HG02852 (cell line): ENCODE measurements at regions not wholly inside any gene's neighbourhood (a gene's known extent, or its start where the extent isn't known, plus 50 kb on each side); places are given as distances from the start of the nearest gene placed in this dataset.
A peak's percentile ranks its signal among the peaks of the same experiment; 100 is the strongest.
"Not testable (repeated sequence)": the region's sequence is repeated elsewhere in the genome, so short reads cannot be mapped to it uniquely, and the experiment has no call there.

Experiments
- ATAC-seq: cut with Tn5 transposase; IDR thresholded peaks from one replicate; pipeline ENCODE4 v1.9.1; 2021; ENCODE audit warnings: mild to moderate bottlenecking, moderate library complexity; ENCODE audit not compliant: unreplicated experiment

DNA sequence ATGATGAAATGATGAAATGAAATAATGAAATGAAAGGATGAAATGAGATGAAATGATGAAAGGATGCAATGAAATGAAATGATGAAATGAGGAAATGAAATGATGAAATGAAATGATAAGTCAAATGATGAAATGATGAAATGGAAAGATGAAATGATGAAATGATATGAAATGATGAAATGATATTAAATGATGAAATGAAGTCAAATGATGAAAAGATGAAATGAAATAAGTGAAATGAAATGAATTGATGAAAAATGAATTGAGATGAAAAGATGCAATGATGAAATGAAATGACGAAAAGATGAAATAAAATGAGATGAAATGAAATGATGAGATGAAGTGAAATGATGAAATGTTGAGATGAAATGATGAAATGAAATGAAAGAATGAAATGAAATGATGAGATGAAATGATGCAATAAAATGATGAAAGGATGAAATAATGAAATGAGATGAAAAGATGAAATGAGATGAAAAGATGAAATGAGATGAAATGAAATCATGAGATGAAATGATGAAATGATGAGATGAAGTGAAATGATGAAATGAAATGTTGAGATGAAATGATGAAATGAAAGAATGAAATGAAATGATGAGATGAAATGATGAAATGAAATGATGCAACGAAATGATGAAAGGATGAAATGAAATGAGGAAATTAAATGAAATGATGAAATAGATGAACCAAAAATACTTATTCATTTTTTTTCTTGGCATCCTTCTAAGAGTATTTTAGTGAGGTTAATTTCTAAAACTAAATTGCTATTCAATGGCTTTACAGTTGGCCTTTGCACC is 139.8 kb upstream of the ERV3-1 start:
- not testable (repeated sequence) for ATAC-seq

DNA sequence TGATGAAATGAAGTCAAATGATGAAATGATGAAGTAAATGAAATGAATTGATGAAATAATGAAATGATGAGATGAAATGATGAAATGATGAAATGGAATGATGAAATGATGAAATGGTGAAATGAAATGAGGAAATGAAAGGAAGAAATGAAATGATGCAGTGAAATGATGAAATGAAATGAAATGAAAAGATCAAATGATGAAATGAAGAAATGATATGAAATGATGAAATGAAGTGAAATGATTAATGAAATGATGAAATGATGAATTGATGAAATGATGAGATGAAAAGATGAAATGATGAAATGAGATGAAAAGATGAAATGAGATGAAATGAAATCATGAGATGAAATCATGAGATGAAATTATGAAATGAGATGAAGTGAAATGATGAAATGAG is 139.2 kb upstream of the ERV3-1 start:
- not testable (repeated sequence) for ATAC-seq

DNA sequence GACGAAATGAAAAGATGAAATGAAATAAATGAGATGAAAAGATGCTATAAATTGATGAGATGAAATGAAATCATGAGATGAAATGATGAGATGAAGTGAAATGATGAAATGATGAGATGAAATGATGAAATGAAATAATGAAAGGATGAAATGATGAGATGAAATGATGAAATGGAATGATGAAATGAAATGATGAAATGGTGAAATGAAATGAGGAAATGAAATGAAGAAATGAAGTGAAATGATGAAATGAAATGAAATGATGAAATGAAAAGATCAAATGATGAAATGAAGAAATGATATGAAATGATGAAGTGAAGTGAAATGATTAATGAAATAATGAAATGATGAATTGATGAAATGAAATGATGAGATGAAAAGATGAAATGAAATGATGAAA is 138.5 kb upstream of the ERV3-1 start:
- ATAC-seq, result not testable (repeated sequence)

- ATAC-seq, result not testable (repeated sequence)
Observed at GRCh38 chr7:65144557-65144956, 138.1 kb upstream of the ERV3-1 start.

GRCh38 chr7:65144119-65144518 is 137.6 kb upstream of the ERV3-1 start:
- not testable (repeated sequence) for ATAC-seq

DNA sequence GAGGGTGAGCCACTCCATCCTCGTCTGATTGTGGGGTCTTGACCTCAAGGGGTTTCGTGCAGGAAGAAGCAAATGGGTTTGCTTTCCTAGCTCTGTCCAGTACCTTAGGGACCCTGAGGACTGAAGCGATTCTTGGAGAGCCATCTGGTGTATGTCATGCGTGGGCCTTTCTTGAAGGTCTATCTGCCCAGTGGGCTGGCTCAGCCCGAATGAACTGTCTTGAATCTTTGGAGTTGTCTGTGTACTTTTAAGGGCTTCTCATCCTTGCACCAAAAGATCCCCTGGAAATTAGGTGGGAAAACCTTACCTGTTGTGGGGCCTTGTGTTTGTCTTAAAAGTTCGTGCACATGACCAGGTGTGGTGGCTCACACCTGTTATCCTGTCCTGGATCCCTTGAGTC is 135.4 kb upstream of the ERV3-1 start:
- not testable (repeated sequence) for ATAC-seq

GRCh38 chr7:65141405-65141778 is 134.9 kb upstream of the ERV3-1 start:
- not testable (repeated sequence) for ATAC-seq

DNA sequence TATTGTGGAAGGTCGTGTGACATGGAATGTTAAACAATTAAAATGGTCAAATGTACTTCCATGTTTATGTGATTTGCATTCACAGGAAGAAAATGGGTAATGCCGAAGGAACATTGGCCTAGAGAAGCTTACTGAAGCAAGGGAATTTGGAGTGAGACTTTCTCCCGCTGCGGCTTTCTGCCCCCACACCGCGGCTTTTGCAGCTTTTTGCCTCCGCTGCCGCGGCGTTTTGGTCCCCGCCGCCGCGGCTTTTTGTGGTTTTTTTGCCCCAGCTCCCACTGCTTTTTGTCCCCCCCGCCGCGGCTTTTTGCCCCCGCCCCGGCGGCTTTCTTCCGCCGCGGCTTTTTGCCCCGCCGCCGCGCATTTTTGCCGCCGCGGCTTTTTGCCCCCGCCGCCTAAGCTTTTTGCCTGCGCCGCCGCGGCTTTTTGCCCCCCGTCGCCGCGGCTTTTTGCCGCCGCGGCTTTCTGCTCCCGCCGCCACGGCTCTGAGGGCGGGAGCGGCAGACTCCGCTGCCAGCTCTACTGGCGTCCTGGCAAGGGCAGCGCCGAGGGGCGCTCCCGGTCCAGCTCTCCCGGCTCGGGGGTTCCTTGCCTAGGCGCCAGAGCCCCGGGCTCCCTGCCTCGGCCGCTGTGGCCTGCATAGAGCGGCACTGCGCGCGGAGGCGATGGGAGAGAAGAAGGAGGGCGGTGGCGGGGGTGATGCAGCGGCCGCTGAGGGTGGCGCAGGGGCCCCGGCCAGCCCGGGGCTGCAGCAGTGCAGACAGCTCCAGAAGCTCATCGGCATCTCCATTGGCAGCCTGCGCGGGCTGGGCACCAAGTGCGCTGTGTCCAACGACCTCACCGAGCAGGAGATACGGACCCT is 134.3 kb upstream of the ERV3-1 start:
- not testable (repeated sequence) for ATAC-seq

DNA sequence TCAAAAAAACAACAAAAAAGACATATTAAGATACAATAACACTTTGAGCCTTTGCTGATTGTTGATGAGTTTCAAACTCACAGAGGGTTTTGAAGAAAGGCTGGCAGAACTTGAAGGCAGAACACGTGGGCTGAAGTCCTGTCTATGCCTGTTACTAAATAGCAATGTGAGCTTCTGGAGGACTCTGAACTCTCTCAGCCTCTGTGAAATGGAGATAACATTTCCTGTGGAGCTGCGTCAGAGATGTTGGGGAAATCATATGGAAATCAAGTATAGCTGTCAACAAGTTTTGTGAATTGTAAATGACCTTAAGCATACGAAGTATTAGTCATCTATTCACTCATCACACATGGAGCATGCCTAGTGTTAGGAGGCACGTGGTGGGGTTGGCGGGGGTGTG is 130.4 kb upstream of the ERV3-1 start:
- ATAC-seq, result not testable (repeated sequence)

DNA sequence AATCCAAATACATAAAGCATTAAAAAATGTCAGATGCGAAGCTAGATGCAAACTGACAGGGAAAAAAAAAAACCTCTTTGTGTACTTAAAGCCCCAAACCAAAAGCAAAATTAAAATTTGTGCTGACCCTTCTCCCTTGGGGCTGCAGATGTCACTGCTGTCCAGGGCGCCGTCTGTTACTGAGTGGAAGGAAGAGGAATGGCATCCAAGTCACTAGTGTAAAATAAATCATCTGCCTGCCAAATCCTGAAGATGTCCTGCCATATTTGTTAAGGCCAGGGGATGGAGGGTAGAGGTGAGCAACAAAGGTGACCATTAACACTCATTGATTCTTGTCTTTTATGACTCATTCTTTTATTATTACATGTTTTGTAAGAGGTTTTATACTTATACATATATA is 126.6 kb upstream of the ERV3-1 start:
- not testable (repeated sequence) for ATAC-seq

- ATAC-seq, result not testable (repeated sequence)
Observed at GRCh38 chr7:65132256-65132655, 125.8 kb upstream of the ERV3-1 start.

- ATAC-seq, result not testable (repeated sequence)
Observed at GRCh38 chr7:65127364-65127763, 120.9 kb upstream of the ERV3-1 start.

- ATAC-seq, result not testable (repeated sequence)
Observed at GRCh38 chr7:65124600-65124999, 118.1 kb upstream of the ERV3-1 start.

DNA sequence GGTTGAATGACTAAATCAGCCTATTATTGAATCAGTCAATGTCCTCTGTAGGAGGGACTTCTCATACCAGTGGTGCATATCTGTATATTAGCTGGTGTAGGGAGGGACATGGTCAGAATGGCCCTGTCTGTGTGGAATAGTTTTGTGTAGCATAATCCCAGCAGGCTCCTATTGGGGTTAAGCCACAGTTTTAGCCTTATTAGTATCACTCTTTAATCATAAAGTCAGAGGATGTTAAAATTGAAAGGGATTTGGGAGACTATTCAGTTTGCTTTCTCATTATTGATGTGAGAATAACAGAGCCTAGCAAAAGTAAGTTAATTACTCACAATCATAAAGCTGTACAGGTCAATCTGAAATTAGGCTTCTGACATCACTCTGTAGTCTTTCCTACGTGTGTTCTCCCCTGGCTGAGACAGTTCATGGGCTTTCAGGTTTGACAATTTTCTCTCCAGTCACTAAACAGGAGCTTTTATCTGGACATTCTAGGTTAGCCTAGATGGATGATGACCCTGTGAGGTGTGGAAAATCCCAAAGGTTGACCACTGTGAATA is 99.2 kb upstream of the ERV3-1 start:
- not testable (repeated sequence) for ATAC-seq

- ATAC-seq, result not testable (repeated sequence)
Observed at GRCh38 chr7:65100499-65100898, 94.0 kb upstream of the ERV3-1 start.

GRCh38 chr7:65081669-65082055 is 75.2 kb upstream of the ERV3-1 start:
- not testable (repeated sequence) for ATAC-seq

DNA sequence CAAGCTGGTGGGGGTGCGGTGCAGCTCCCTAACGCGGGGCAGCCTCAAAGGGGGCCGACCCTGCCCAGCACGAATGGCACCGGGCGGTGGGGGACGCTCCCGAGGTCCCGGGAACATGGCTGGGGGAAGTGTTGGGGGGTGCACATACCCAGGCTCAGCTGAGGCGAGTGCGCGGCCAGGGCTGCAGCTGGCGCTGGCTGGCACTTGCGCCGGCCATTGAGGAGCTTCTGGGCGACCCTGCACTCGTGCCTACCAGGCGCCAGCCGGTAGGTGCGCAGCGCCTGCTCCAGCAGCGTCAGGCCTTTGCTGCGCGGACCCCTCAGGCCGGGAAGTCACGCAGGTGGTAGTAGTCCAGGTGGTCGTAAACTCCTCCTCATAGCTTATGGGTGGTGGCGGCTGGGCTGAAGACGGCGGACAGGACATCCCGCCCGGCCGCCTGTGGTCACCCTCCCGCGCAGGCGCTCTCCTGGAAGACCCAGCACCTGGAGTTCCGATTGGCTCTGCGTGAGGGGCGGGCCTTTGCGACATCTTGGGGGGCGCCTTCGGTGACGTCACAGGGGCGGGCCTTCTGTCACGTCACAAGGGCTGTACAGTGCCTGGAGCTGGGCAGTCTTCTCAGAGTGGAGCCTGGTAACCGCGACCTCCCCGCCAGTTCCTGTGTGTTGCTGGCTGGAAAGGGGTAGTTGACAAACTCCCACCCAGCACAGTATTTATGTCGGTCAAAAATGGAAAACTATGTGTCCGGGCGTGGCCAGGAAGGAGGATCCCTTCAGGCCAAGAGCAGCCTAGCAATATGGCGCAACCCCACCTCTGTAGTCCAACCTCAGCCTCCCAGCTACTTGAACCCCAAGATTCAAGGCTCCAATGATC is 74.5 kb upstream of the ERV3-1 start:
- peak; percentile 99 for ATAC-seq

DNA sequence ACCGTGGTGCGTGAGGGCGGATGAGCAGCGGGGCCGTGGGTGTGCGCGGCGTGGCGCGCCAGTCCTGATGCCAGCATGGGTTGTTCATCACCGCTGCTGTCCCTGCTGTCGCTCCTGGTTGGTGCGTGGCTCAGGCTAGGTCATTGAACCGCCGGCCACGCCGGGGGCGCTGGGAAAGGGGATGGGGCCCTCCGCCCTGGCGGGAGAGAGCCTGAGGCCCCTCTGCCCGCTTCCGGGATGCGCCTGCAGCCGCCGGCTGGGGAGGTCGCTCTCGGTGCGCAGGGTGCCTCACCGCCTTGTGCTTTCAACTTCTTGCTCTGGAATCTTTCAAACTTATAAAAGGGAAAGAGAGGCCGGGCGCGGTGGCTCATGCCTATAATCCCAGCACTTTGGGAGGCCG is 68.5 kb upstream of the ERV3-1 start:
- ATAC-seq, result not testable (repeated sequence)

- not testable (repeated sequence) for ATAC-seq
Observed at GRCh38 chr7:65073160-65073559, 66.7 kb upstream of the ERV3-1 start.

DNA sequence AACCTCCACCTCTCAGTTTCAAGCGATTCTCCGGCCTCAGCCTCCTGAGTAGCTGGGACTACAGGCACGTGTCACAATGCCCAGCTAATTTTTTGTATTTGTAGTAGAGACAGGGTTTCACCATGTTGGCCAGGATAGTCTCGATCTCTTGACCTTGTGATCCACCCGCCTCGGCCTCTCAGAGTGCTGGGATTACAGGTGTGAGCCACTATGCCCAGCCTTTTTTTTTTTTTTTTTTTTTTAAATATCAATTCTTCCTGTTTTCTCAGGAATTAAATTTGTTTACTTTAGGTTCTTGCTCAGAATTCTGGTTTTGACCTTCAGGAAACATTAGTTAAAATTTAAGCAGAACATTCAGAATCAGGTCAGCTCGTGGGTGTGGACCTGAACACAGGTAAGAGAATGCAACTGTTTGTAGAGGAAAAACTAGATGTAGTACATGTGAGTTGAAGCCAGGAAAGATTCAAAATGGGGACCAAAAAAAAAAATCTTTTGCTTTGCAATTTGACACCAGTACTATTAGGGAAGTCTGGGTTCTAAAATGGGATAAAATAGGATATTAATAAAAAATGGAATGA is 65.5 kb upstream of the ERV3-1 start:
- not testable (repeated sequence) for ATAC-seq
